HG03196 (cell line): ENCODE measurements at regions not wholly inside any gene's neighbourhood (a gene's known extent, or its start where the extent isn't known, plus 50 kb on each side); places are given as distances from the start of the nearest gene placed in this dataset.

Experiments
- ATAC-seq: cut with Tn5 transposase; IDR thresholded peaks from one replicate; pipeline ENCODE4 v1.9.1; 2021; ENCODE audit not compliant: unreplicated experiment

DNA sequence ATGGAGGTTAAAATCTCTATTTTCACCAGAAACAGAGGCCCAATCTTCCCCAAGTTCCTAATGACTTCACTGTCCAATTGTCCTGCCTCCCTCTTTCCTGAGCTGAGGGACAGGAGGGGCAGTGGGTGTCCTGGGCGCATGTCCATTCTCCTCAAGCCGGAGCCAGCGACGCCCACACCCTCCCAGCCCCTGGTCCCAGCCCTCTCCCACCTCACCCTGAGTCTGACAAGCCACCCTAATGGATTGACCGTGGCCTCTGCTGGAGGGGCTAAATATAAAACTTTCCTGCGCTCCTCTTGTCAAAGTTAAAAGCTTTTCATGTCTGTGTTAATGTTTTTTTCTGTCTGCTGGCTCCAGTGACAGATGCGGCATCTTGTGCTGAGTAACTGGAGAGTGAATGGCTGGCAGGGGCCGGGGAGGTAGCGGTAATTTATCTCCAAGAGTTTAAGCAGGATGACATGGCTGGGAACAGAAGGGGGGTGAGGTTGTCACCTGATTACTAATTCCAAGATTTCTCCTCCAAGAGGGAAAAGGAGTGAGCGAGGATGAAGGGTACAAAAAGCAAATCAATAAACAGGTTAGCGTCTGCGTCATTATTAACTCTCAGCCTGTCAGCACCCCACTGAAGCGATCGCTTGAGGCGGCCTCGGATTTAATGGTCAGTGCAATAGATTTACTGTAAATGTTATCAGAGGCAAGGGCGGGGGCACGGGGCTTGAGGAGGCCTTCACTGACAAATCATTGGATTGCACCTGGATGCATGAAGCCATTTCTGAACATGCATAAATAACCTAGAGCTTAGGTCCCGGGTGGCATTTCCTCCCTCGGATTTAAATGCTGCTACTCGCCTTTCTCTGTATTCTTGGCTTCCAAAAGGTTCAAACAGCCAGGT is 118.1 kb upstream of the MAFB start:
- no peak for ATAC-seq

DNA sequence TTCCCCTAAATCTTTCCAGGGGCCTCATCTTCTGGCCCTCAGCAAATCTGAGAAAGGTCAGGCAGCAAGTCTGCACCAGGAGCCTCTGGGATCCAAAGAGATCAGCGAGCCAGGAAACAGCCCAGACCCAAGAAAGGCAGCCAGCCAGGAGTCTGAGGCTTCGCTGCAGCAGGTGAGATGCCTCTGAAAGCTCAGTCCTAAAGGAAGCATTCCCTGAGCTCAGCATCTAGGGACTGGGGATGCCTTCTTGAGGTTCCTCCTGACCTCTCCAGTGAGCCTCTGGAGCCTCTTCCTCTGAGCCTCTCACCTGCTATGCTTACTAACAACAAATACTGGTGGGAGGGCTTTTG is 118.8 kb upstream of the MAFB start:
- no peak for ATAC-seq

DNA sequence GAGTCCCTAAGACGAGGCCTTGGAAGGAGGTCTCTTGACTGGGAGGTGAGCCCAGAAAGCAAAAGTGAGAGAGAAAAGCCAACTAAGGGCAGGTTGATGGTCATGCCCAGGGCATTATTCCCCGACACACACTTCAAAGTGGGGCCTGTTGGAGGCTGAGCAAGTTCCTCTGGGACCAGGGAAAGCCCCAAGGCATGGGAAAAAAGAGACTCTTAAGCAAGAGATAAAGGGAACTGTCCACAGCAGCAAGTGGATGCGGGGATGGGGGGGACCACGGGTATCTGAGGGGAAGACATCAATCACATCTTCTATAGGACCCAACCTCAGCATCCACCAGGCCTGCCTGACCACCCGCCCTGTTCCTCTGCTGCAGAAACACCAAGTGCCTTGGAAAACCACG is 119.9 kb upstream of the MAFB start:
- no peak for ATAC-seq

DNA sequence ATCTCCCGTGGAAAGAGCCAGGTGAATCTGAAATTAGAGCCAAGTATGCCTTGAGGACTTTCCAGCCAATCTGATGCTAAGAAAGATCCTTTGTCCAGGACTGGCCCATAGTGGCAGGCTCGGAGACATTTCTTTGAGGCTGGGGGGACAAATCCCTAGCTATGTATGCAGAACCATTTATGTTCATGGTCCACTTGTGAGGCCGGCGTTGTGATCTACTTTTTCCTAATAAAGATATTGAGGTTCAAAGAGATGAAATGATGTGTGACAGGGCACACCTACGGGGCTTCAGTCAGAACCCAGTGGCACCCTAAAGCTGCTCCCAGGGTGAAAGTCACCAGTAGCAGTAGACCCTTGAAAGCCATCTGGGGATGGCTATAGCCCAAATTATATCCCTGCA is 120.3 kb upstream of the MAFB start:
- ATAC-seq = no peak

DNA sequence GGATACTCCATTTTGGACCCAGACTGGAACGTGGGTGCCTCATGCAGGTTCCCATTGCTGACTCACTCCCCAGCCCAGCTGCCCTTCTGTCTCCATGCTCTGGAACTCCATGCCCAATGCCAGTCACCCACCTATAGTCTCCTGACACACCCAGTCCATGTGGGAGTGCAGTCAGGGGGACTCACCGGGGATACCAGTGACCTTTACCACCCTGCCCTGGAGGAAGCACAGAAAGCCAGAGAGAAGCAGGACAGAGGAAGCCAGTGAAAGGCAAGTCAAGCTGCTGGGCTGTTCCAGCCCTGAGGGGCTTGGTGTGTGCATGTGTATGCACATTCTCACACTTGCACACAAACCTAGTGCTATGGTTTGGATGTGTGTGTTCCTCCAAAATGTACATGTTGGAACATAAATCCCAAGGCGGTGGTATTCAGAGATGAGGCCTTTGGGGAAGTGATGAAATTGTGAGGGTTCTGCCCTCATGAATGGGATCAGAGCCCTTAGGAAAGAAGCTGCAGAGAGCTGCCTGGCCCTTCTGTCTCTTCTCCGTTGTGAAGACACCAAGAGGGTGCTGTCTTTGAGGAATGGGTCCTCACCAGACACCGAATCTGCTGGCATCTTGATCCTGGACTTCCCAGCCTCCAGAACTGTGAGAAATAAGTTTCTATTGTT is 121.4 kb upstream of the MAFB start:
- ATAC-seq = no peak

DNA sequence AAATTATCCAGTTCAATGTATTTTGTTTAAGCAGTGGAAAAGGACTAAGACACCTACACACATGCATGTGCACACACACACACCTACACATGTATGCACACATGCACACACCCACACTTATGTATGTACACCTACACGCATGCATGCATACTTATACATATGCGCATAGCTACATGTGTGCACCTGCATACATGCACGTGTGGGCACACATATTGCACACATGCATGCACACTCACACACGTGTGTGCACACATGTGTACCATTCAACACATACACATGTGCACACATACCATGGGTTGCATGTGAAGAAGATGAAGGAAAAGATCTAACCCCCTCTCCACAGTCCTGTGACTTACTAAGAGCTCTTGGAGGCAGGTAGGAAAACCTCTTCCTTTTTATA is 122.0 kb upstream of the MAFB start:
- ATAC-seq = no peak

DNA sequence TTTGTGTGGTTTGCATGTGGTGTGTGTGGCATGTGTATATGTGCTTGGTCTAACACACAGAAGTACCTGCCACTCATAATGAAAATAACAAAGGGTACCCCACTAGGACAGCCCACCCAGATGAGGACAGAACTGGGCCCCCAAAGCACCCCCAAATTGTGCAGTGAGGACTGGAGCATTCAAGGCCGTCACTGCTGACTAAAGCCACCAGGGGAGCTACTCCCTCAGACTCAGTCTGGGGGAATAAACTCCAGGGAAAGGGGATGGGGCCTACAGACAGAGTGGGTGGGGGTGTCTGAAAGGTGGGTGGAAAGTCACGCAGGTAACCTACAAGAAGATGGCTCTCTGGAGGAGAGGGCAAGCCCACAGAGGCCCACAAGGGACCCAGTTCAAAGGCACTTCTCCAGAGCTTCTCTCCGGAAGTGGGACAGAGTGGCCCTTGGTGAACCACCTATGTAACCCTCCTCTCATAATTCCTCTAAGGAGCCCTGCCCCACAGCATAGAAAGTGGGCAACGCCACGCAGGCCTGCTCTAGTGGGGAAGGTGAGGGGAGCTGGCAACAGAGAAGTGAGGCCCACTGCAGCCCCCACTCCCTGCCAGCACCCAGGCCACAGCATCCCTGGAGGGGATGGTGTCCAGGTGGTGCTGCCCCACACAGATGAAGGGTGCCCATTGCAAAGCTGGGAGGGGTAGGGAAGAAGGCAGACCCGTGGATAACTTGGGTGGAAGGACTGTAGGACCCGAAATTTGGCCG is 122.8 kb upstream of the MAFB start:
- no peak for ATAC-seq

DNA sequence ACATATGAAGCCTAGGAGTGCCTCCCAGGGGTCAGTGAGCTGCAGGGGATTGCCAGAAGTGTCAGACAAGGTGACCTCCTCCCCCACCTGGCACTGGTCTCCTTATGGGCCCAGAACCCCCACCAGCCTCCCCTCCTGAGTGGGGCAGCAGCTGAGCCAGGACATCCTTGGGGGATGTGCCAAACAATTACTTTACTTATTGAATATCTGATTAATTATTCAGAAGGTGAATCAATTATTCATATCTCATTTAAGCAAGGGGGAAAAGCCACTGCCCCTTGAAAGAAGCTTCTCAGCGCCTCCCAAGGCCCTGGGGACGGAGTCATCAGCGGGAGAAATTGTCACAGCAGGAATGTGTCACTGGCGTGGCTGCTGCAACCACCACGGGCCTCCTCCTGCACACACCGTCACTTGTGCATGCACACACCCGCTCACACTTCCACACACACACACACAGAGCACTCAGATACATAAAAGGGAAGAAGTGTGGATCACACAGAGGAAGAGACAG is 123.4 kb upstream of the MAFB start:
- no peak for ATAC-seq

DNA sequence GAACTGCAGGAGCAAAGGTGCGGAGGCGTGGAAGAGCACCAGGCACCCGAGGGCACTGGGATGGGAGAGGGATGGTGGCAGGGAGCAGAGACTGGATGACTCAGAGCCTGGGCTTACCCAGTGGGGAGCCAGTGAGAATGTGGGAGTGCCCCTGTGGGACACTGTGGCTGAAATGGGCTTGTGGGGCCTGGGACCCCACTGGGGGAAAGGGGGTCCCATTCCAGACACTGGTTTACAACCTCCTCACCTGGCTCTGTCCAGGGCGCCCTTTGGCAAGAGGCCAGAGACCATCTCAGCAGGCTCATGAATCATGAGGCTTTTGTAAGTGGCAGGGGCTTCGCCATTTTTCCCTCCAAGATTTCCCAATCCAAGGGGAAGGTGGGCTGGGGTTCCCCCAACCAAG is 124.0 kb upstream of the MAFB start:
- ATAC-seq = no peak

DNA sequence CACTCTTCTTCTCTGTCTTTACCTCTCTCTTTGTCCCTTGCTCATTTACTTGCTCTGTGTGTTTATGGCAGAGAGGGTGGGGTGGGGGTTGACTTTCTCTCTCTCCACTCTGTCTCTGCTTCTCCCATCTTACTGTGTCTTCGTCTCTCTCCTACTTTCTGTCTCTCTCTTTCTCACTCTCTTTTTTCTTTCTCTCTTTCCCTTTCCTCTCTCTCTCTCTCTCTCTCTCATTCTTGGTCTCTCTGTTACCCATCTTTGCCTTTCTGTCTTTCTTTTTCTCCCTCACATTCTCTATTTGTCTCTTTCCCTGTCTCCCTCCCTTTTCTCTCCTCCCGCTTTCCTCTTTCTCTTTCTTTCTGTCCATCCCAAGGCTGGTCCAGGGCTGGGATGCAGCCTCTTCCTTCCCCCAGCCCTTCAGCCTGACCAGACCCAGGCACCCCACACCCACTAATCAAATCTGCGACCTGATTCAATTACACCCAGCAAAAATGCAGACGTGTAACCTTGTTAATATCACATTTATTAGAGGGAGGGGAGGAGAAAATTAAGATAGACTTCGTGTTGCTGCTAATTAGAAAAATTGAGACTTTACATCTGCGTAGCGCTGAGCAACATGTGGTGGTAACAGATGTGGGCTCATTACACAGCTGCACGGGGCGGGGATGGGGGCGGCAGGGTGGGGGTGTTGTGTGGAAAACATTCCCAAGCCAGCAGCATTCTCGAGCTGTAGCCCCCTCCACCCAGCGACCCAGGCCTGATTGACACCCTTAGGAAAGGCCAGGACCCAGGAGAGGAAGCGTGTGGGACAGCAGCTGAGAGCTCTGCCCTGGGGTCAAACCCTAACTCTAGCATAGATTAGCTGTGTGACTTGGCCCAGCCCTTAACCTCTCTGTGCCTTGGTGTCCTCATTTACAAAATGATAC is 124.9 kb upstream of the MAFB start:
- ATAC-seq = no peak

DNA sequence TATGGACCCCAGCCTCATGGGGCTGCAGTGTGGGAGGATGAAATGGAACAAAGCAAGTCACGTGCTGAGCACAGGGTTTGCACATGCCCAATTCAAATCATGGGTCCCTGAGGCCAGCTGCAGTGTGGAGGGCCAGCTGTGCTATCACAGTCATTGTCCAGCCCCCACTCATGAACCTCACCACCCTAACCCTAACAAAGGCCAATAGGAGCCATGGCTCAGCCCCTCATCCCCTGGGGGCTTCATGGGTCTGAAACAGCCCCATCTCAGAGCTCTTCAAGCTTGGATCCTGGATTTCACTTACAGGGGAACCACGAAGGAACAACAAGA is 125.6 kb upstream of the MAFB start:
- no peak for ATAC-seq

DNA sequence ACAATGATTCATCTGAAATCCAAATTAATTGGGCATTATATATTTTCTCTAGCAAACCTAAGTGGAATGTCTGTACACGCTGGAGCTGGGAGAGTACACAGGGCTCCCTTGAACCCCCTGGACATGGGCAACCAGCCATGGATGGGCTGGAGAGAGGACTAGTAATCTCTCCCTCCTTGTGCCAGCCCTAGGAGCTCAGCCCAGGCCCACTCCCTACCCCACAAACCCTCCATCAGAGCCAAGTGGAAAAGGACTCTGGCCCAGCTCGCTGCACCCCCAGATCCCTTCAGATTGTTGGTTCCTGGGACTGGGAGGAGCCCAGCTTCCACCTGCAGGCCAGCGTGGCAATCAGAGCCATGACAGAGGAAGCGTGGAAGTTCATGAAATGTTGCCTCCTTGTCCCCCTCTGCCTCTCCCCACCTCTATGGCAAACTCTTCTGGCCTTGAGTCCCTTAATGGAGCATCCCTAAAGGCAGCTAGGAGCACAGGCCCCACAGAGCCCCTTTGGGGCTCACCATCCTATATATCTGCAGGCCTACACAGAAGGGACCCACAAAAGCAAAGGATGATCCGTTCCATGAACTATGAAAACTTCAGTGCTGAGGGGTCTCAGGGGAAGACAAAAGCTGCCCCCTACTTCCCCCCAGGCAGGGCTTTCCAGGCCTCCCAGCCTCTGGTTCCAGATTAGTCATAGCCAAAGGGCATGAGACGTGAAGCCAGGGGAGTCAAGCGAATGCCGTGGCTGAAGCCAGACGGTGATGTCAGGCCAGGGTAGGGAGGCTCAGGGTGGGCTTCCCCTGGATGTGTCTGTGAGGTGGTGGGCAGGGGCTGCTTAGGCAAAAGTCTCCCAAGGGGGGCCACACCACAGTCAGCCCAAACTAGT is 126.4 kb upstream of the MAFB start:
- ATAC-seq = no peak

DNA sequence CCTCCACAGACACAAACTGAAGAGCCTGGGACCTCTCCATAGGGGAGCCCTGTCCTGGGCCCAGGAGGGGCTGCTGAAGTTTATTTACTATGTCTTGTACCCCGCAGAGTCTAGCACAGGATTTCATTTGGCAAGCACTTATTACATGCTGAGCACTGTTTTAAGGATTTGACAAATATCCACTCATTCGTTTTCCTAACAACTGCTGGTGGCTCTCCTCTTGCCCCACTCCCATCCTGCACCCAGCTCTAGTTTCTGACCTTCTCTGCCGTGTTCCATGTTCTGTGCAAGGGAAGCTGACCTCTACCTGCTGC is 127.0 kb upstream of the MAFB start:
- ATAC-seq = no peak

DNA sequence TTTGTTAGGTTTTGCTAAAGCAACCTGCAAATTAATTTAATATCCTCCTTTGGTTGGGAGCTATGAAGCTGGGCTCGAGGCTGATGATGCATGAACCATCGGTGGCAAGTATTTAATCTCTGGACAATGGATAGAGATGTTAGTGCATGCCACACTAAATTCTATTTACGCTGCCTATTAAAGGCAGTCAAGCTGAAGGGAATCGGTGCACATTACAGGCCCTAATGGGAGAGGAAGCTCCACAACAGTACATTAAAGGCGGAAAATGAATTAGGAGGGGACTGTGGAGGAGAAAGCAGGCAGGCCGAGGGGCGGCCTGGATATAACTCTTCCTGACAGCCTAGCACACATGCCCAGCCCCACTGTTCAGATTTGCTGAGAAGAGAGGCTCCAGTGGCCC is 132.4 kb upstream of the MAFB start:
- ATAC-seq = no peak

DNA sequence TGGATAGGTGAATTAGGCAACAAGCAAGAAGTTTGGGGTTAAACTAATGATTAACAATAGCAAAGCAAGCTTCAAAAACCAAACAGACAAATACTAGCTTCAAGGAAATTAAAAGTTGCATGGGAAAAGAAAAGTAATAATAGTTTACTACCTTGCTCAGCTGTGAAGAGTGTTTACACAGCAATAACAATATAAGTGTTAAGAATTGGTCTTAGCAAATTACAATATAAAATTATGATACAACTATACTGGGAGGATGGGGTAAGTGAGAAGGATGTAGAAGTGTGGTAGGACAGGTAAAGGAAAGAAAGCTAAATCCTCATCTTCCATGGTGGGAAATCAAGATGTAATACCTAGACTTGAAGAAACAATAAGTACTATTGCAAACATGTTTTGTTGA is 137.7 kb upstream of the MAFB start:
- ATAC-seq = no peak

DNA sequence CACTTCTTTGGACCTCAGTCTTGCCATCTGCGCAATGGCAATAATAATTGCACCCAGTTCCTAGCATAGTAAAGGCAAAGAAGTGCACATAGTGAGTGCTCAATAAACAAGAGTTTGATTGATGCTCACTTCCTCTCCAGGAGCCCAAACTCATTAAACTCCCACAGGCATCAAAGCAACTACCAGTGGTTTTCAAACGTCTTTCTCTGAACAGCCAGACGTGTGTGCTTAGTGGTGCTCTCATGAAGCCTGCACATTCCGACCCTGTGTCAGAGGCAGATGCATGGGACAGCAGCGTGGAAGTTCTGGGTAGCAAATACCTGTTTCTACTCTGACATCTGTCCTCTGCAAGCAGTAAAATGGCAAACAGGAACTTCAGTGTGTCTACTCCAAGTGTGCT is 146.3 kb upstream of the MAFB start:
- no peak for ATAC-seq

DNA sequence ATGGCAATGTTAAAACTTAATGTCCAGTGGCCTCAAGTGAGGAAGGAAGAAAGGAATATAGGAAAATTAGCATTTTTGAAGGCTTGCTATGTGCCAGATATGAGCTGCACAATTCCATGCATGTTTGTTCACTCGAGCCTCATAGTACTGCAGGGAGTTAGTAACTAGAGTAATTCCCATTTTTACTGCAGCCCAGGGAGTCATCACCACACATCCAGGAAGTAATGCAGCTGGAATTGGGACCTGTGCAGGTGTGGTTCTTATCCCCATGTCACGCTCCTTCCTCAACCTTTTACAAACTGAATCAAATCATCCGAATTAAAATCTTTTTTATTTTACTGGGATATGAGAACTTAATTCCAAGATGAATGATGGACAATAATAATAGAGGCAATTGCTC is 149.5 kb upstream of the MAFB start:
- ATAC-seq = no peak

DNA sequence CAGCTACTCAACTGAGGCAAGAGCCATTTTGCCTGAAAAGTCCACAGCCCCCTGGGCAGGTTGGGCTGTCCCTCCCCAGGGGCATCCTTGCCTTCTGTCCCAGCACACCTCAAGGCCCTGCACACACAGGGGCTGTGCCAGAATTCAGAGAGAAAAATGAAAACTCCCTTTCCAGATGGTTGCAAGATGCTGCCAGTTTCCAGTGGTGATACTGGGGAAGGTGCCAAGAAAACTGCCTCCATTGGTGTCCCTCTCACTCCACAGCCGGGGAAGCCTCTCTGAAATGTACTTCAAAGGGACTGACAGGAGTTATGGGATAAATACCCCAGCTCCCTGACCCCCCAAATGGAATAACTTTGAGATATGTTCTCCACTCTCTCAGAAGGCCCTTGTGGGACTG is 154.2 kb upstream of the MAFB start:
- no peak for ATAC-seq

DNA sequence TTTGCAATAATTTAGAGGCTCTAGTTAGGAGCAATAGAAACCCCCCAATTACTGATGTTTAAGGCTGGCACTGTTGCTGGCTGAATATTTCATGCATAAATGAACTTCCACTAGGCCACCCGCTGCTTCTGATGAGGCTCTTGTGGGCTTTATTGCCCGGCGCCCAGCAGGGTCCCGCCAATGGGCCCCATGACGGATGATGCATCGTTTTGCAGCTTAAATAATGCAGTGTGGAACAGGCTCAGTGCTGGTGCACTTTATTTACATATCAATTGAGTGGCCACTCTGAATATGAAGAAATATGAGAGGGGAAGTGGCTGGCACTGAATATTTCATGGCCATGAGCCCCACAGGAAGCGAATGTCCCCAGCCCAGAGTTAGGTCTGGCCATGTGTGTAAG is 155.3 kb upstream of the MAFB start:
- no peak for ATAC-seq

DNA sequence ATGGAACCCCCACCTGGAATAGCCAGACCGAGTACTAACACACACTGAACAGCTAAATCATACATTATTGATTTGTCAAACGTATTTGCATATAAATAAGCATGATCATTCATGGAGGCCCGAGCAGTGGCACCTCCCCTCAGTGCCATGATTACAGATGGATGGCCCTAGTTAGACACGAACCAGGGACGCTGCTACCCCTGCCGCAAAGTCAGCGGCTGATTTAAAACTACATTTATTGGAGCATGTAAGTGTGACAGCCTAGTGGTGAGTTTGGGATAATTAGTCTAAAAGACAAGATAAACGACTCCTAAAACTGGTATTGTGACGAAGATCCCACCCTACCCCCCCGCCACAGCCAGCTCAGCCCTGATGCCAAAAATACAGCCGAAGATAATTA is 159.1 kb upstream of the MAFB start:
- no peak for ATAC-seq
